GM18508 (cell line): ENCODE measurements at regions not wholly inside any gene's neighbourhood (a gene's known extent, or its start where the extent isn't known, plus 50 kb on each side); places are given as distances from the start of the nearest gene placed in this dataset.

Experiments used
- ATAC-seq: cut with Tn5 transposase; IDR thresholded peaks from one replicate; pipeline ENCODE4 v1.9.1; 2021; ENCODE audit warnings: moderate number of reproducible peaks; ENCODE audit not compliant: insufficient read depth, unreplicated experiment

GRCh38 chr14:71320734-71321573 lies 413.7 kb downstream of the PCNX1 start:
- ATAC-seq, result no peak

GRCh38 chr14:71321574-71322315 lies 414.5 kb downstream of the PCNX1 start:
- ATAC-seq, result no peak

GRCh38 chr14:71322655-71323250 lies 415.5 kb downstream of the PCNX1 start:
- no peak for ATAC-seq

DNA sequence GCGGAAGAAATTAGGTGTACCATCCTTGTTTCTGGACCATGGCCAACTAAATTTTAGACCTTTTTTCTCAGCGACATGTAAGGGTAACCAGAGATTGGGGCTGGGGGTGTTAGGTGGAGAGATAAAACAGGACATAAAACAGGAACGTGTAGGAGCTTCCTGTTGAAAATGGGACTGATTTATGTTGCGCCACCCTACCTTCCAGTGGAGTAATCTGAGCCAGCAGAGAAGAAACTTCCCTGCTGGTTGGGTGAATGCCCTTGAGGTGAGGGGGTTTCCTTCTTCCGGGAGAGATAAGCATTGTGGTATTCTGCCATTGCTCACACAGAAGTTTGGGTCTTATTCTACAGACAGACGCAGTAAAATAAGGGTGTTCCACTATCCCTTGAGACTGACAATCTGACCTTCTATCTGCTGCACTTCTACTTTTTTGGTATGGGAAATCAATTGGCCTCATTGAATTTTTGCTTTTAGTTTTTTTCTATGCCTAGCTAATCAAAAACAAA lies 417.6 kb downstream of the PCNX1 start:
- ATAC-seq, result no peak

GRCh38 chr14:71327691-71328090 lies 420.4 kb downstream of the PCNX1 start:
- ATAC-seq, result no peak

DNA sequence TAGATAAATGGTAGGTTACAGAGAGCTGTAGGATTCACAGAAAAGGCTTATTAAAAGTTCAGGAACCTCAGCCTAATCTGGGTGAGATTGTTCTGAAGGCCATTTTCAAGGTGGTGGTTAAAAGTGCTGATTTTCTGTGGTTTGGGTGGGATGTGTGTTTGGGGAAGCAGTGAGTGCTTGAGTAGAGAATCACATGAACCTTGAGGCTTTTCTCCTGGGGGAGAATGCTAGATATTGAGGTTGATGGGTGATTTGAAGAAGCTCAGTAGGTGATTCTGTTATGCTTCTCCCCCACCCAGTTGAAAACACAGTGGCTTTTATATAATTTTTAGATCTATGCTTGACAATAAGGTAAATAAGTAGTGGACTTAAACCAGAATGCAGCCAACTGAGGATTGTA lies 420.9 kb downstream of the PCNX1 start:
- ATAC-seq, result no peak

DNA sequence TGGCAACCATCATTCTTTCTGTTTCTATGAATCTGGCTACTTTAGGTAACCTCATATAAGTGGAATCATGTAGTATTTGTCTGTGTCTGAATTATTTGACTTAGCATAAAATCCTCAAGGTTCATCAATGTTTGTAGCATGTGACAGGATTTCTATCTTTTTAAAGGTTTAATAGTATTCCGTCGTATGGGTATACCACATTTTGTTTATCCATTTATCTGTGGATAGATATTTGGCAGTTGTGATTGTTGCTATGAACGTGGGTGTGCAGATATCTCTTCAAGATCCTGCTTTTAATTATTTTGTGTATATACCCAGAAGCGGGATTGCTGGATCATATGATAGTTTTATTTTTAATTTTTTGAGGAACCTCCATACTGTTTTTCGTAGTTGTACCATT lies 421.7 kb downstream of the PCNX1 start:
- ATAC-seq, result no peak

GRCh38 chr14:71331403-71331802 lies 424.1 kb downstream of the PCNX1 start:
- ATAC-seq, result no peak

DNA sequence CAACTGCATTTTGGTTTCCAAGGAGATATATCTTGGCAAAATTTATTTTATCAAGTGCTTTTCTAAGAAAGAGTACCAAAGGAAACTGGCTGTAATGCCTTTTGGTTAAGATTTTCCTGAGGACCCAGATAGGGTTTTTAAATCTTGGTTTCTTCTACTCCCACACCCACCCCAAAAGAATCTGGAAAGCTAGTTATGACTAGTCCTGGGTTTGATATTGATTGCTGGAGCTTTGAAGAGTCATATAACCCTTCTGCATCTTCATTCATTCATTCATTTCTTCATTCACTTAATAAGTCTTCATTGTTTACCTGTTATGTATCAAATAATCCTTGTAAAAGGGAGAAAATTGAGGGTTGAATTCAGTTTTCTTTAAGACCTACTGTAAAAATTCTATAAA lies 425.2 kb downstream of the PCNX1 start:
- ATAC-seq, result no peak

DNA sequence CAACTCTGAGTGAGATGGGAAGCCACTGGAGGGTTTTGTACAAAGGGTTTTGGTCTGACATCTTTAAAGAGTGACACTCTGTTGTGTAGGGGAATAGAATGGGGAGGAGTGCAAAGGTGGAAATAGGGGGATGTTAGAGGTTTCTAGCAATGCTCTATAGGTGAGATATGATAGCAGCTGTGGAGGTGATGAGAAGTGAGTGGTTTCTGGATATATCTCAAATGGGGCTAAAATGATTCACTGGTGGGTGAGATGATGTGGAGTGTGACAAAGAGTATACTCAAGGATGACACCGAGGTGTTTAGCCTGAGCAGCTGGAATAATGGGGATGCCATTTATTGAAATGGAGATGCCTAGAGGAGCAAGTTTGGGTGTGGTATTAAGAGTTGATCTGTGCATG lies 426.4 kb downstream of the PCNX1 start:
- no peak for ATAC-seq

DNA sequence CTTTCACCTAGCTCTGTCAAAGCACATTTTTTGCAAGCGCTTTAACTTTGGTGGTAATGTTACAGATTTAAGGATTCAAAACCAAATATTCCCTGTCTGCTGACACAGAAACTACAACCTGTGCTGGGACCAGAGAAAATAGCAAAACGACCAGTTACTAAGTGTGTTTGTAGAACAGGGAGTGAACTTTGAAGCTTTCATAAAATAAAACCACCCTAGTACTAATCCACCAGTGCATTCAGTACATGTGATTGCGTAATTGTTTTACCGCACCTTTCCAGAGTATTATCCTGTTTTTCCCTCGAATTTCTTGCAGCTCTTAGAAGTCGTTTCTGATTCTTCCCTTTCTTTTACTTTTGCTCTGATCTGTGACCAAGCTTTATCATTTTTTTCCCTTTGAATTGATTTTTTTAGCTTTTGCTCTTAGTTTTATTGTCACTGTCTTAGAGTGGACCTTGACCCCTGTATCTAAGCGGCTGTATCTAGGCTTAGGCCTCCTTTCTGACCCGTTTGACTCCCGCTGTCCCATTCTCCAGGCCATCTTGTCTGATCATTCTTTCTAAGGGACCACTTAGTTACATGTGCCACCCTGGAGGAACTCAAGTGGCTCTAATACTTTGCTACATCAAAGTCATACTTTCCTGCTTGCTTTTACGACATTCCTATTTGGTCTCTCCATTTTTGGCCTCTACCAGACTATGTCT lies 429.4 kb downstream of the PCNX1 start:
- ATAC-seq, result no peak

GRCh38 chr14:71338153-71338552 lies 430.9 kb downstream of the PCNX1 start:
- ATAC-seq, result no peak

DNA sequence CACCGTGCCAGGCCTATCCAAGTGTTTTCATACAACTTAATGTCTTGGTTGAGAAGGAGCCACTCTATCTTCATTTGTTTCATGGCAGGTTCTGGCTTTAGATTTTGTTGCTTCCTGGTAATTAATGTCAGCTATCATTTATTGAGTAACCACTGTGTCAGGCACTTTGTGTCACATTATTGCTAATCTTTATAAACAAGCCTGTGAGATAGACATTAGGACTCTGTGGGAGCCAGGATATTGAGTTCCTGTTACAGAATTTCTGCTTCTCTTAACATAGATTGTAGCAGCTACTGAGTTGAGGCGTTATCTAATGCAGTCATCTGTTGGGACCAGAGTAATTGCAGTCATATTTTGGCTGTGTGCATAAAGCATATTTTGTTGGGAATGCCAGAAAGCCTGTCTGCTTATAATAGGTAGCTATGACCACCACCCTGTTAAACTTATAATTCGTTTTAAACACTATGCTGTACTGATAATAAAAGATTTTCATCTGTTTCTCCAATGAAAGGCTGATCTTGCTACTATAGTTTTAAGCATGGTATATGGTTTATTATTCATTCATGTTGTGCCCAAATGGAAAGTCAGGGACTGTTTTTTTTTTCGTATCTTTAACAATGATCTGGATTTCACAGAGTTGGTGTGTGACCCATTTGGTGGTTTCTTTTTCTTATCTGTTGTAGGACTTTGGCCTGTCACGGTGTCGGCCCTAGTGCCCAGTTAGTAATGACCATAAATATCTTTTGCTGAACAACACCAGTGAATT lies 432.6 kb downstream of the PCNX1 start:
- ATAC-seq, result no peak

DNA sequence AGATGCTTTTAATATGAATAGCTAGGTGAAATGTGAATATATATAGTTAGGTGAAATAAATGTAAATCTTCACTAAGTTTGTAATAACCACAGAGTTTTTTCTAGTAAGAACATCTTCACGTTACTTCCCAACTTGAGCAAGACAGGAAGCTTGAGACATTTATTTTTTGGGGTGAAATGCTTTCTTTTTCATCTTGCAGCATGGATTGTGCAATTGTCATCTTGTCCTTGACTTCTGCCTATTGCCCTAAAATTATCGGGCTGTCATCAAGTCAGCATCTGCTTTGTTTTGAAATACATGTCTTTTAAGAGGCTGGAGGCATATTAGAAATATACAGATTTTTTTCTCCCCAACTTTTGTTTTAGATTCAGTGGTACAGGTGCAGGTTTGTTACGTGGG lies 433.9 kb downstream of the PCNX1 start:
- no peak for ATAC-seq

DNA sequence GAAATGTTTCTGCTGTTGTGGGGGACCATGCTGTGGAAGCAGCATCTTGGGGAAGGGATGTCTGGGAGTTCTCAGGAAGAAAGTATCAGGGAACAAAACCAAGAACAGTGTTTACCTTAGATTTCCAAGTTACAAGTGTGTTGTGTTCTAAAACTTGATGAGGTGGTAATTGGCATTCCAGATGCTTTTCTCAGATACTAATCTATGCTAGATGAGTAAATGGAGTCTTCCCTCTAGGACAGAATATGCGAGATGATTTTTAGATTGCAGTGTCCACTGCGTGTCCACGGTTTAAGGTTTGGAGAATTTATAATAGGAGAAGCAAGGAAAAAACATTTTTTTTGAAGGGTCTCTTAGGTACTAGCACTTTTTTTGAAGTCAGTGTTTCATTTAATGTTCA lies 436.5 kb downstream of the PCNX1 start:
- no peak for ATAC-seq

DNA sequence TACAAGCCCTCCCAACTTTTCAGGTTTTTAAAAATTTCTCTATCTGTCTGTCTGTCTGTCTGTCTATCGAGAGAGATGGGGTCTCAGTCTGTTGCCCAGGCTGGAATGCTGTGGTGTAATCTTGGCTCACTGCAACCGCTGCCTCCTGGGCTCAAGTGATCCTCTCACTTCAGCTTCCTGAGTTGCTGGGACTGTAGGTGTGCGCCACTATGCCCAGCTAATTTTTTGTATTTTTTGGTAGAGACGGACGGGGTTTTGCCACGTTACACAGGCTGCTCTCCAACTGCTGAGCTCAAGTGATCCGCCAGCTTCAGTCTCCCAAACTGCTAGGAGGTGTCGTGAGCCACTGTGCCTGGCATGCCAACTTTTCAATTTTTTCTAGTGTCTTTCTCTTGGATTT lies 437.2 kb downstream of the PCNX1 start:
- no peak for ATAC-seq

DNA sequence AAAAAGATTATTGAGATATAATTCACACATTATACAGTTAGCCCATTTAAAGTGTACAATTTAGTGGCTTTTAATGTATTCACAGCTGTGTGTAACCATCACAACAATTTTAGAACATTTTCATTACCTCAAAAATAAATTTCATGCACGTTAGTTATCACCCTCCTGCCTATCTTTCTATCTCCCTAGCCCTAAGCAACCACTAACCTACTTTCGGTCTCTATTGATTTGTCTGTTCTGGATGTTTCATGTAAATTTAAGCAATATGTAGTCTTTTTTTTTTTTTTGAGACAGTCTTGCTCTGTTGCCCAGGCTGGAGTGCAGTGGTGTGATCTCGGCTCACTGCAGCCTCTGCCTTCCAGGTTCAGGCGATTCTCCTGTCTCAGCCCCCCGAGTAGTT lies 439.4 kb downstream of the PCNX1 start:
- no peak for ATAC-seq

DNA sequence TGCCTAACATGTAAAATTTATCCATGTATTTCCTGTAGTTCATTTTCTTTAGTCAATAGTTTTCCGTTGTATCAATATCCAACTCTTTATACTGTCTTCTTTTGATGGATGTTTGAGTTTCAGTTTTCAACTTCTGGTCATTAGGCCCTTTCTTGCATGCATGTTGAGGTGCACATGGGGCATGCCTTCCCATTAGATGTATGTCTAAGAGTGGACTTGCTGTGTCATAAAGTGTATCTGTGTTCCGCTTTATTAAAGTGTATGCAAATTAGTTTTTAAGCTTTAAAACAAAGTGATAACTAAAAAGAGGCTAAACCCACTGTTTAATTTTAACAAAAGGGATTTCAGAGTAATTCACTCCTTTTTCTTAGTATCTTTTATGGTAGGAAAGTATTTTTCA lies 441.1 kb downstream of the PCNX1 start:
- no peak for ATAC-seq

DNA sequence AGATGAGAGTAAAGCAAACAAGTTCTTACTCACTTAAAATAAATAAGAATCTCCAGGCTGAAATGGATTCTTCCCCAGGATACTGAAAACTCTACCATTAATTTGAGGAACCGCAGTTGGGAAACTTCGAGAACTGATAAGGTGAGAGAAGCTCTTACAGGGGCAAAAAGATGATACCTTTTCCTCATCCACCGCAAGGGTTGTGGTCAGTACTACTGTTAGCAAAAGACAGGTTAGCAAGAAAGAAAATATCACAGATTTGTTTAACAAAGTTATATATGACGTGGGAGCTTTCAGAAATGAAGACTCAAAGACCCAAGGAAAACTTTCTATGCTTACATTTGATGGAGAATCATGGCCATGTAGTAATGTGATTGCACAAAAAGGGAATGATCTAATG lies 441.6 kb downstream of the PCNX1 start:
- no peak for ATAC-seq

- ATAC-seq, result no peak
Measured at GRCh38 chr14:71354142-71354541, 446.9 kb downstream of the PCNX1 start.
